ENCODE measurements at regions not wholly inside any gene's neighbourhood (a gene's known extent, or its start where the extent isn't known, plus 50 kb on each side); places are given as distances from the start of the nearest gene placed in this dataset.
"Not testable (repeated sequence)": the region's sequence is repeated elsewhere in the genome, so short reads cannot be mapped to it uniquely, and the experiment has no call there.

GRCh38 chr6:2611092-2611491 is 139.6 kb downstream of the MYLK4 start:
- no peak for DNase-seq (ENCODE audit: extremely low read depth, low read depth, low spot score)

DNA sequence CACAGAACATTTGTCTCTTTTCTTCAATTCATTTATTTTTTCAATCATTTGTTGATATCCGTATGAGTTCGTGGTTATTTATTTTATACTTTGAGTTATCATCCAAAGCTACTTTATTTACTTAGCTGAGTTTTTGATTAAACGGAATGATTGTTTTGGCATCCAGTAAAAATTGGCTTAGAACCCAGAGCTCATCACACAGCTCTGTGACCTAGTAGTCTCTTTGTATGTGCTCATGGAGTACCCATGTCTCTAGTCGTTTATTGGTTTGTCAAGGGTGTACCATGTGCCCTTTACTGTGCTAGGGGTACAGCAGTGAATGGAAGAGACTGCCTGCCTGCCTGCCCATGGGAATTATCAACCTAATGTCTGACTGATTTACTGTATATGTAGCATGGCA is 142.2 kb downstream of the MYLK4 start:
- DNase-seq (ENCODE audit: extremely low read depth, low read depth, low spot score) = no peak

DNA sequence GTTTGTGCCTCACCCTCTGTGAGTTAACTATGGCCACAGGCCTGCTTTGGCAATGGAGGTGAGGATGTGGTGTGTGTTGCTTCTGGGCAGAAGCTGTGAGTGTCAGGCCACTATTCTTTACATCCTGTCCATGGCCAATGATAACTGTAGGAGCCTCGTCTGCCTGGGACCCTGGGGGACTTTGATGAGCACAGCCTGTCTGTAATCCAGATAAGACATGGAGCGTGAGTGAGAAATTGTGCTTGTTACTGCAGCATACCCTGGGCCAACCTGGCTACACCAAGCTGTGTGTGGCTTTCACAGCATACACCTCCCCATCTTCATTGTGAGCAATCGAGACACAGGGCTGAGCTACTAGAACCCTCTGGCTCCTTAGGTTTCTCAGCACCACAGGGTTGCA is 150.4 kb downstream of the MYLK4 start:
- no peak for DNase-seq (ENCODE audit: extremely low read depth, low read depth, low spot score)

GRCh38 chr6:2599817-2600216 is 150.9 kb downstream of the MYLK4 start:
- DNase-seq (ENCODE audit: extremely low read depth, low read depth, low spot score) = no peak

GRCh38 chr6:2598867-2599266 is 151.9 kb downstream of the MYLK4 start:
- no peak for DNase-seq (ENCODE audit: extremely low read depth, low read depth, low spot score)

DNA sequence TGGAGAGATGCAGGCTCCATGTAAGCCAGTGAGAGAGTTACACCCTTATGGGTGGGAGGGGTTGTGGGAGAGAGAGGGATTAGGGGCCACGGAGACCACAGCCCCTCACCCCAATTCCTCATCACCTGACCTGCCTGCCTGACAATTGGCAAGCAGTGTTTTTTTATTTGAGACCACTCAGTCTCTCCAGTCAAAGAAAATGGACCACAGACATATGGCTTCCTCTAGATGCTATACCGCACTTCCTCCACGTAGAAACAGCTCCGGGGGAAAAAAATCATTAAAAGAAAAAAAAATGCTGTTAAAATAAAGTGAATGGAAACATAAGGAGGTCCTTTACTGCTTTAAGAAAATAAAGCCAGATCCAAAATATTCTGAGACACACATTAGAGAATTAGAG is 152.7 kb downstream of the MYLK4 start:
- DNase-seq (ENCODE audit: extremely low read depth, low read depth, low spot score) = no peak

DNA sequence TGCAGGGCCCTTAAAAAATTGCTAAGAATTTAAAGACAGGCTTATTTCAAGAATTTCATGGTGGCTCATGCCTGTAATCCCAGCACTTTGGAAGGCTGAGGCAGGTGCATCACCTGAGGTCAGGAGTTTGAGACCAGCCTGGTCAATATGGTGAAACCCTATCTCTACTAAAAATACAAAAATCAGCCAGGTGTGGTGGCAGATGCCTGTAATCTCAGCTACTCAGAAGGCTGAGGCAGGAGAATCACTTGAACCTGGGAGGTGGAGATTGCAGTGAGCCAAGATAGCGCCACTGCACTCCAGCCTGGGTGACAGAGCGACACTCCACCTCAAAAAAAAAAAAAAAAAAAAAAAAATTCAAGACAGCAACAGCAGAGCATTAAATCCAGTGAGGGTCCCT is 153.3 kb downstream of the MYLK4 start:
- not testable (repeated sequence) for DNase-seq (ENCODE audit: extremely low read depth, low read depth, low spot score)

DNA sequence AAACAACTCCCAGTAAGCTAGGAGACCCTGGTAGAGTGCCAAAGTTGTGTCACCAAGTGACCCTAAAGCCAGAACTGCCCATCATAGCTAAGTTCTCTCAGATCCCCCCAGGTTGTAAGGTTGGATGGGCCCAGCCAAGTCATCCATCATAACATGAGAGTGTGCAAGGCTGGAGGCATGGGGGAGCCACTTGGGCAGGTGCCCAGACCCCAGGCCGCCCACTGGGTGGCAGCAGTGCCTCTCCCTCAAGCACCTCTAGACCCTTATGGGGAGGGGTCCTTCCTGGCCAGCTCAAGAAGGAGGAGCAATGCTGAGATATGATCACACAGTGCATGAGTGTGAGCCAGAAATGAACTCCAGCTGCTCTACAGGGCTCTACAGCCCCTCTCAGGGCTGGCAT is 154.5 kb downstream of the MYLK4 start:
- no peak for DNase-seq (ENCODE audit: extremely low read depth, low read depth, low spot score)

GRCh38 chr6:2594868-2595267 is 155.9 kb downstream of the MYLK4 start:
- no peak for DNase-seq (ENCODE audit: extremely low read depth, low read depth, low spot score)

GRCh38 chr6:2593167-2593566 is 157.6 kb downstream of the MYLK4 start:
- no peak for DNase-seq (ENCODE audit: extremely low read depth, low read depth, low spot score)

GRCh38 chr6:2589171-2589661 is 161.5 kb downstream of the MYLK4 start:
- DNase-seq (ENCODE audit: extremely low read depth, low read depth, low spot score) = no peak

GRCh38 chr6:2583459-2583858 is 167.3 kb downstream of the MYLK4 start:
- no peak for DNase-seq (ENCODE audit: extremely low read depth, low read depth, low spot score)

GRCh38 chr6:2582268-2582667 is 168.5 kb downstream of the MYLK4 start:
- DNase-seq (ENCODE audit: extremely low read depth, low read depth, low spot score) = no peak

- DNase-seq (ENCODE audit: extremely low read depth, low read depth, low spot score) = no peak
Observed at GRCh38 chr6:2581611-2582010, 169.1 kb downstream of the MYLK4 start.

- no peak for DNase-seq (ENCODE audit: extremely low read depth, low read depth, low spot score)
Observed at GRCh38 chr6:2581011-2581410, 169.7 kb downstream of the MYLK4 start.

- no peak for DNase-seq (ENCODE audit: extremely low read depth, low read depth, low spot score)
Observed at GRCh38 chr6:2579804-2580570, 170.7 kb downstream of the MYLK4 start.

DNA sequence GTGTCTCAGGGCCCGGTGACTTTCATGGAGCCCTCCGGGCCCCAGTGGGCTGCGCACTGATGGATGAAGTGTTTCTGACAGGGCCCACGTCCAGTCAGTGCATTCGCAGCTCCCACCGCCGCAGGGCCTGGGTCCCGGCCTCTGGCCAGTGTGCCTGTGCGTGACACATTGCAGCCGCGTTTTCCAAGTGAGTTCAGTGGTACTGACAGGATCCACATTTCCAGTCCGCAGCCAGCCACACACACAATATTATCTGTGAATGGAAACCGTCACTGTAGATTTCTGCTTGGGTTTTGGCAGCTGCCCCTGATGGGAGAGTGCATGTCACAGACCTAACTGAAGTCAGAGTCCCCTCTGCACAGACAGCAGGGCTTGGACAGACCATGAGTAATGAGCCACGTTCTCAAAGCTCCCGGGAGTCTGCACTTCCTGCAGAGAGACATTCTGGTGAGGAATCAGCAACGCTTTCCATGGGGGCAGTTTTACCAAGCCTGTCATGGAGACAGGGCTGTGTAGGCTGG is 171.4 kb downstream of the MYLK4 start:
- no peak for DNase-seq (ENCODE audit: extremely low read depth, low read depth, low spot score)

DNA sequence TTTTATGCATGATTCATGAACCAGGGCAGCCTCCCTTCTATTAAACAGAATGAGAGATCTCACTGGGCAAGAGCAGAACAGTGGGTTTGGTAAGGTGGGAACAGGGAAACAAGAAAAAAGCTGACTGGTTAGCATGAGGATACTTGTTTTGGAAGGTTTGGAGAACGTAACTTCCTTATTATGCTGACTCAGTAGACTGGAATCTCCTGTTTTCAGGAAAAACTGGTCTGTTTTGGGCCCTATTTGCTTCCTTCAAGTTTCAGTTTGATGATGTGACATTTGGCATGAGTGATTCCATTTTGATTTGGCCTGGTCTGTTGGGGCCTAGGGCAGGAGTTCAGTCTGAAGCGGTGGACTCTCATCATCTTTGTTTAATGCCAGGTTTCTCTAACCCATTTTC is 172.0 kb downstream of the MYLK4 start:
- DNase-seq (ENCODE audit: extremely low read depth, low read depth, low spot score) = peak; percentile 50

DNA sequence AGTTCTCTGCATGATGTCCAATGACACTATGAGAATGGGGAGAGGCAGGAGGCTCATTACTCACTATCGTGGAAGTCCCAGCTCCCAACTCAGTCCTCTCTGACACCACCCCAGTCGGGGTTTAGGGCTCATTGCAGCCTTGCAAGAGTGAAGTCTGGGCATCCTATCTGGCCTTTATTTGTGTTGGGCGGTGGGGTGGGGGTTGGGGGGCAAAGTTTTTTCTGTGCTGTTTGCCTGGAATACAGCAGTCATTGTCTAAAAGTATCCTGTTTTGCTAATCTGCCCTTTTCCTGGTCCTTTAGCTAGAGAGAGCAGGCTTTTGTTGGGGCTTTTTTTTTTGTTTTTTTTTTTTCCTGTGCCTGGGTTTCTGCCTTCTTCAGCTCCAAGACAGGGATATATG is 174.2 kb downstream of the MYLK4 start:
- no peak for DNase-seq (ENCODE audit: extremely low read depth, low read depth, low spot score)

DNA sequence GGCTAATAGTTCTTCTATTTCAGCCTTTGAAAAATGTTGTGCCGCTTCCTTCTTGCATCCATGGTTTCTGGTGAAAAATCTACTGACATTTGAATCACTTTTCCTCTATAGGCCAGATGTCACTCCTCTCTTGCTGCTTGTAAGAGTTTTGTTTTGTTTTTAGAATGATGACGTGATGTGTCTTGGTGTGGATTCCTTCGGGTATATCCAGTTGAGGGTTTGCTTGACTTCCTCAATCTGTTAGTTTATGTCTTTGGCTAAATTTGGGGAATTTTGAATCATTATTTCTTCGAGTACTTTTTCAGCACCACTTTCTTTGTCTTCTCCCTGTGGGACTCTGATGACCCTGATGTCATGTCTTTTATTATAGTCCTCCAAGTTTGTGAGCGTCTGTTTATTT is 175.5 kb downstream of the MYLK4 start:
- DNase-seq (ENCODE audit: extremely low read depth, low read depth, low spot score) = no peak

DNA sequence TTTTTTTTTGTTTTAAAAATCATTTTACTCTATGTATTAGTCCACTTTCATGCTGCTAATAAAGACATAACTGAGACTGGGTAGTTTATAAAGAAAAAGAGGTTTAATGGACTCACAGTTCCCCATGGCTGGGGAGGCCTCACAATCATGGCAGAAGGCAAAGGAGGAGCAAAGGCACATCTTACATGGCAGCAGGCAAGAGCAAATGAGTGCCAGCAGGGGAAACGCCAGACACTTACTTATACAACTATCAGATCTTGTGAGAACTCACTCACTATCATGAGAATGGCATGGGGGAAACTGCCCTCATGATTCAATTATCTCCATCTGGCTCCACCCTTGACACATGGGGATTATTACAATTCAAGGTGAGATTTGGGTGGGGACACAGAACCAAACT is 181.3 kb downstream of the MYLK4 start:
- DNase-seq (ENCODE audit: extremely low read depth, low read depth, low spot score) = not testable (repeated sequence)

- DNase-seq (ENCODE audit: extremely low read depth, low read depth, low spot score) = no peak
Observed at GRCh38 chr6:2566048-2566447, 184.7 kb downstream of the MYLK4 start.

DNA sequence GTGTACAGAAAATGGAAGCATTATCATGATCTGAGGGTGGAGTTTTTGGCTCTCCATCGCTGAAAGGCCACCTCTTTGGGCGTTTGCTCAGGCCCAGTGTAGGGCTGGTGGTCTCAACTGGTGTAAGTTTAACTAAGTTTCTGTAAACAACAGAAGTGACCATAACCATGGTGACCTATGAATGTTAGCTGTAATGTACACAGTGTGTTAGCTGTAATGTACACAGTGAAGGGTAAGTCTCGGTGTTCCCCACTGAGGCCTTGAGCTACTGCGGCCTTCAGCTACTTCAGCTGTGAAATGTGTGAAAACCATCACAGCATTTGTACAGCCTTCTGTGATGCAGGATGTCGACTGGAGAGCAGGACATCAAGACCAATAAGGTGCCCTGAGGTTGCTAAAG is 185.2 kb downstream of the MYLK4 start:
- DNase-seq (ENCODE audit: extremely low read depth, low read depth, low spot score) = no peak
